ENCODE measurements at regions not wholly inside any gene's neighbourhood (a gene's known extent, or its start where the extent isn't known, plus 50 kb on each side); places are given as distances from the start of the nearest gene placed in this dataset.

- no peak for TF ChIP-seq CTCF (IDR thresholded peaks at IDR 0.05)
- no peak for TF ChIP-seq POLR2A (IDR thresholded peaks at IDR 0.05)
- H3K36me3 ChIP-seq (ENCODE audit: low read depth, missing control alignments): no peaks in the 10 kb centered on the region
- WGBS, 2 donors: 72 to 77% methylated on average over 2 of the region's 2 CpGs
- no peak overlapping the region for H3K4me3 ChIP-seq
- H3K4me1 ChIP-seq: no peaks in the 10 kb centered on the region
- H3K9me3 ChIP-seq: no peaks in the 10 kb centered on the region
- H3K27me3 ChIP-seq: no peaks in the 10 kb centered on the region
- no peak overlapping the region for H3K27ac ChIP-seq
- DNase-seq: no peak
- intact Hi-C loops (cut with DNase I; ENCODE audit: low total_unique reads): no loop called here
Observed at GRCh38 chr9:87392086-87392485, 105.6 kb upstream of the DAPK1 start.

GRCh38 chr9:87393706-87394230, 103.9 kb upstream of the DAPK1 start:
- no peak overlapping the region for H3K4me3 ChIP-seq
- no peaks in the 10 kb centered on the region for H3K36me3 ChIP-seq (ENCODE audit: low read depth, missing control alignments)
- no peaks in the 10 kb centered on the region for H3K27me3 ChIP-seq
- H3K4me1 ChIP-seq: no peaks in the 10 kb centered on the region
- no peaks in the 10 kb centered on the region for H3K9me3 ChIP-seq
- DNase-seq: no peak
- no peak overlapping the region for H3K27ac ChIP-seq
- 70 to 78% methylated on average over 2 to 4 of the region's 4 CpGs for WGBS, 2 donors
- intact Hi-C loops (cut with DNase I; ENCODE audit: low total_unique reads): no loop called here
- TF ChIP-seq POLR2A (IDR thresholded peaks at IDR 0.05) (no peak), CTCF (IDR thresholded peaks at IDR 0.05) (no peak)

- WGBS, 2 donors: 51 to 58% methylated on average over 11 of the region's 11 CpGs
- no peaks in the 10 kb centered on the region for H3K4me1 ChIP-seq
- no peak for DNase-seq
- H3K36me3 ChIP-seq (ENCODE audit: low read depth, missing control alignments): no peaks in the 10 kb centered on the region
- H3K27ac ChIP-seq: no peak overlapping the region
- no peak for TF ChIP-seq POLR2A (IDR thresholded peaks at IDR 0.05)
- TF ChIP-seq CTCF (IDR thresholded peaks at IDR 0.05): no peak
- H3K4me3 ChIP-seq: no peak overlapping the region
- no peaks in the 10 kb centered on the region for H3K9me3 ChIP-seq
- no peaks in the 10 kb centered on the region for H3K27me3 ChIP-seq
- intact Hi-C loops (cut with DNase I; ENCODE audit: low total_unique reads): no loop called here
Observed at GRCh38 chr9:87395804-87396479, 101.7 kb upstream of the DAPK1 start.

- DNase-seq: no peak
- intact Hi-C loops (cut with DNase I; ENCODE audit: low total_unique reads): no loop called here
- Histone ChIP-seq H3K9me3 (no peaks in the 10 kb centered on the region), H3K27ac (no peak overlapping the region), H3K27me3 (no peaks in the 10 kb centered on the region), H3K4me1 (no peaks in the 10 kb centered on the region), H3K36me3 (ENCODE audit: low read depth, missing control alignments) (no peaks in the 10 kb centered on the region), H3K4me3 (no peak overlapping the region)
- 87 to 88% methylated on average over 7 of the region's 7 CpGs for WGBS, 2 donors
- TF ChIP-seq POLR2A (IDR thresholded peaks at IDR 0.05): no peak
- TF ChIP-seq CTCF (IDR thresholded peaks at IDR 0.05): no peak
Observed at GRCh38 chr9:87401681-87402080, 96.0 kb upstream of the DAPK1 start.

GRCh38 chr9:87402537-87402936, 95.1 kb upstream of the DAPK1 start:
- Histone ChIP-seq H3K27ac (no peak overlapping the region), H3K36me3 (ENCODE audit: low read depth, missing control alignments) (no peaks in the 10 kb centered on the region), H3K4me3 (no peak overlapping the region), H3K27me3 (no peaks in the 10 kb centered on the region), H3K9me3 (no peaks in the 10 kb centered on the region), H3K4me1 (no peaks in the 10 kb centered on the region)
- TF ChIP-seq CTCF (IDR thresholded peaks at IDR 0.05) (no peak), POLR2A (IDR thresholded peaks at IDR 0.05) (no peak)
- 92 to 96% methylated on average over 3 of the region's 3 CpGs for WGBS, 2 donors
- DNase-seq: no peak
- intact Hi-C loops (cut with DNase I; ENCODE audit: low total_unique reads): no loop called here

Data from testis (tissue), 2 donors.